ENCODE measurements at regions not wholly inside any gene's neighbourhood (a gene's known extent, or its start where the extent isn't known, plus 50 kb on each side); places are given as distances from the start of the nearest gene placed in this dataset.

DNA sequence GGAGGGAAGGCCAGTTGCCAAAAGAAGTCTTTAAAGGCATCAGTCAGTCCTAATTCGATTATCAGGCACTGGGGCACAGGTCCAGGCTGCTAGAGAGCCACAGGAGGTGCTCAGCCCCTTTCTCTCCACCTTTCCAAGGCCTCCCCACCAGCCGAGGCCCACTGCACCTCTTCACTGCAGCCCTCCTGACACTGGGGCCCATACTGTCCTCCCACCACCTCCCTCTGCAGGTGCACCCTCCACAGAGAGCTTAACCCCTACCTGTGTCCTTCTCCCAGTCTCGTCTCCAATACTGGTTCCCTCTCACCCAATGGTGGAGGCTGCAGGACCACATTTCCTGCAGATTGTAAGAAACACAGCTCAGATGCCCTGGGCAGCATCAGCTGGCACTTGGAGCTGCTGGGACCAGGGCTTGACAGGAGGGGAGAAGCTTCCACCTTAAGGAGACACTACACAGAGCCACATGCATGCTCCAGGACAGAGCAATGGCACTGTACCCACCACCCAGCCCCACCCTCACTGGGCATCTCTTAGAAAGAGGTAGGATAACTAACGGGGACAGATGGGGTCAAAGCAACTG is 81.6 kb upstream of the PRR20G start:
- DNase-seq (ENCODE audit: low read depth), result no peak

DNA sequence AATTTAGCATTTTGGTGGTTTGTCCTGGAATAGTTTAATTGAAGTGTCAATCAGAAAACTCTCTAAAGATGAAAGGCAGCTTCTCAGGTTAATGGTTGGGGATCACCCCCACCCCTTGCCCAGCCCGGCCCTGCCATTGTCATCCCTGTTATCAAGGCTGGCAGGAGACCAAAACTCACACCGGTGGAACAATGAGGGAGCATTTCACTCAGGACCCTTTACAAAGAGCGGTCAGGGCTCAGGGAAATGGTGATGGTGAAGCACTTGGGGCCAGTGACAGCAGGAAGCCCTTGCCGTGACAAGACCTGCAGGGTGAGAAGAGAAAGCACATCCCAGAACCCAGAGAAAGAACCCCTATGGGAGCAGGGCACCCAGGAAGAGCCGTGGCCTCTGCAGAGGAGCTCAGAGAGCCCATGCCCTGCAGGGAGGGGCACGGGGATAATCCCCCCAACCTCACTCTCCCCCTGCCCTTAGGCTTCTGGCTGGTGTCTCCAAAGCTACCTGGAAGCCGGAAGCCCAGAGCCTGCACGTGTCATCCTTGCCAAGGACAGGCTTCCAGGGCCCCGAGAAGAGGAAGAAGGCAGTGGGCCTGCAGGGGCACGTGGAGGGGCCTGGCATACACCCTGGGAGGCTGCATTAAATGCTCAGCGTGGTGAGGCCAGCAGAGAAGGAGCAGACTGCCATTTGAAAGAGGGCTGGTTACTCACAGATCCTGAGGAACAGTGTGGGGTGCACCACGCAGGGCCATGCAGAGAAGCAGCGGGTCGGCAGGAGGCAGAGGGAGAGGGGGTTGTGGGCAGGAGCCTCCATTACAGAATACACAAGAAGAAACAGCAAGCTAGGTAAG is 80.6 kb upstream of the PRR20G start:
- TF ChIP-seq CTCF (conservative IDR thresholded peaks at IDR 0.05; ENCODE audit: low read depth, low read length), result no peak
- no peak overlapping the region for H3K4me3 ChIP-seq (ENCODE audit: low read depth, low read length)
- no peak for DNase-seq (ENCODE audit: low read depth)

More for the DNA sequence above, 81.6 kb upstream of the PRR20G start:
- no peak overlapping the region for H3K4me3 ChIP-seq (ENCODE audit: low read depth, low read length)
- TF ChIP-seq CTCF (conservative IDR thresholded peaks at IDR 0.05; ENCODE audit: low read depth, low read length), result no peak

DNA sequence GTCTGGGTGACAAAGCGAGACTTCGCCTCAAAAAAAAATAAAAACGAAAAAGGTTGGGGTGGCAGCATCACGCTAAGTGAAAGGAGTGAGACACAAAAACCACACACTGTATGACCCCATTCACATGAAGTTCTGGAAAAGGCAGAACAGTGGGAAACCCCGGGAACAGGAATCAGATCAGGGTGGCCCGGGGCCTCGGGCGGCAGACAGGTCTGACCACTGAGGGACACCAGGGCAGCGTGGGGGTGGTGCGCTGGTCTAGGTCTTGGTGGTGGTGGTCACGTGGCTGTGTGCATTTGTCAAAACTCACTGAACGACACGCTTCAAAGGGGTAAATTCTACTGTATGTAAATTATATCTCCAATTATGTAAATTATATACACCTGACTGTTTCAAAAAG is 79.7 kb upstream of the PRR20G start:
- no peak overlapping the region for H3K4me3 ChIP-seq (ENCODE audit: low read depth, low read length)
- TF ChIP-seq CTCF (conservative IDR thresholded peaks at IDR 0.05; ENCODE audit: low read depth, low read length), result no peak
- DNase-seq (ENCODE audit: low read depth), result no peak

- TF ChIP-seq CTCF (conservative IDR thresholded peaks at IDR 0.05; ENCODE audit: low read depth, low read length), result peak; percentile 4
- no peak overlapping the region for H3K4me3 ChIP-seq (ENCODE audit: low read depth, low read length)
Observed at GRCh38 chr3:127366383-127366782, 78.5 kb upstream of the PRR20G start.

GRCh38 chr3:127365163-127365798 is 77.4 kb upstream of the PRR20G start:
- TF ChIP-seq CTCF (conservative IDR thresholded peaks at IDR 0.05; ENCODE audit: low read depth, low read length), result no peak
- no peak for DNase-seq (ENCODE audit: low read depth)
- H3K4me3 ChIP-seq (ENCODE audit: low read depth, low read length), result no peak overlapping the region

More at GRCh38 chr3:127366383-127366782, 78.5 kb upstream of the PRR20G start:
- DNase-seq (ENCODE audit: low read depth), result no peak

- H3K4me3 ChIP-seq (ENCODE audit: low read depth, low read length), result no peak overlapping the region
- DNase-seq (ENCODE audit: low read depth), result no peak
- TF ChIP-seq CTCF (conservative IDR thresholded peaks at IDR 0.05; ENCODE audit: low read depth, low read length), result no peak
Observed at GRCh38 chr3:127363891-127364290, 76.0 kb upstream of the PRR20G start.
